ENCODE measurements at regions not wholly inside any gene's neighbourhood (a gene's known extent, or its start where the extent isn't known, plus 50 kb on each side); places are given as distances from the start of the nearest gene placed in this dataset.

DNA sequence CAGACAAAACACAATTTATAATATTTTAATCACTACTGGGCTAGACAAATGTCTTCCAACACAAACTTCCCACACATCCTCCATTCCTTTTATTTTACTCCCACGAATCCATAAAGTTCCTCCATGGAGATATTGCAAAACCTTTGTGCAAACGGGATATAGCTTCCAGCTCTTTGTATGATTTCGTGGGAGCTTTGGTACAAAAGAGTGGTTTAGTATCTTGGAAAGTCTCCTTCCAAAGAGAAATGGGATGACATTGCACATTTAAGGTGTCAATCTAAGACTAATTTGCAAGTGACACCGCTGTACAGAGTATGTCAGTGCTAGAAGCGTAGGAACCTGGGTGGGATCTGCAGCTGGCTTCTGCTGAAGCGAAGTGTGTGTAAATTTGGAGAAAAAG is 455.2 kb upstream of the RUNX1 start:
- H3K4me2 ChIP-seq, result no peak overlapping the region
- TF ChIP-seq RXRA (IDR thresholded peaks at IDR 0.05; ENCODE audit: borderline replicate concordance, low read depth) (no peak), TEAD4 (IDR thresholded peaks at IDR 0.05; ENCODE audit: borderline replicate concordance, insufficient read depth) (no peak), JUND (IDR thresholded peaks at IDR 0.05) (no peak), RCOR1 (IDR thresholded peaks at IDR 0.05; ENCODE audit: low read length) (no peak), GABPA (IDR thresholded peaks at IDR 0.05; ENCODE audit: low read depth) (no peak)
- TF ChIP-seq, protein P1, sequence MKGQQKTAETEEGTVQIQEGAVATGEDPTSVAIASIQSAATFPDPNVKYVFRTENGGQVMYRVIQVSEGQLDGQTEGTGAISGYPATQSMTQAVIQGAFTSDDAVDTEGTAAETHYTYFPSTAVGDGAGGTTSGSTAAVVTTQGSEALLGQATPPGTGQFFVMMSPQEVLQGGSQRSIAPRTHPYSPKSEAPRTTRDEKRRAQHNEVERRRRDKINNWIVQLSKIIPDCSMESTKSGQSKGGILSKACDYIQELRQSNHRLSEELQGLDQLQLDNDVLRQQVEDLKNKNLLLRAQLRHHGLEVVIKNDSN (IDR thresholded peaks at IDR 0.05; ENCODE audit: borderline replicate concordance, low read depth), result no peak
- H3K27ac ChIP-seq (ENCODE audit: low read depth in 2 of 2, low read length in 1 of 2), result no peak overlapping the region
- ChIA-PET CTCF (interaction anchor here (1.7 kb wide), 1 partner anchor 759 kb away, joined by 6 read pairs; no protein-coding TSS in a partner anchor), POLR2A (no interaction called here)
- H3K27me3 ChIP-seq (ENCODE audit: insufficient read depth), result no peaks in the 10 kb centered on the region
- no peaks in the 10 kb centered on the region for H3K9me3 ChIP-seq
- no peaks in the 10 kb centered on the region; a peak in 1 of 4 replicates for H3K4me1 ChIP-seq (ENCODE audit: control insufficient read depth in 1 of 2, insufficient read depth in 2 of 2, low read depth in 1 of 2, low read length in 1 of 2)
- no peaks in the 10 kb centered on the region for H3F3A ChIP-seq (replicated peaks; ENCODE audit: insufficient read depth)
- no peak overlapping the region for H3K9ac ChIP-seq
- H3K79me2 ChIP-seq (ENCODE audit: insufficient read depth), result no peaks in the 10 kb centered on the region
- no peaks in the 10 kb centered on the region for H3K36me3 ChIP-seq (replicated peaks in 1 of 2; ENCODE audit: control insufficient read depth in 1 of 2, insufficient read depth in 2 of 2, low read length in 1 of 2)
- H4K20me1 ChIP-seq (ENCODE audit: insufficient read depth), result no peaks in the 10 kb centered on the region
- no peak for DNase-seq
- H3K4me3 ChIP-seq (ENCODE audit: low read depth in 2 of 2, low read length in 1 of 2), result no peak overlapping the region
- no peaks in the 10 kb centered on the region for H3K9me2 ChIP-seq
- 26% methylated on average over 6 of the region's 6 CpGs for WGBS (ENCODE audit: low lambda C conversion rate)
- H2AFZ ChIP-seq (ENCODE audit: low read depth), result 0 out of 2 replicates have a peak overlapping the region, but pooled peaks have one; percentile 37

DNA sequence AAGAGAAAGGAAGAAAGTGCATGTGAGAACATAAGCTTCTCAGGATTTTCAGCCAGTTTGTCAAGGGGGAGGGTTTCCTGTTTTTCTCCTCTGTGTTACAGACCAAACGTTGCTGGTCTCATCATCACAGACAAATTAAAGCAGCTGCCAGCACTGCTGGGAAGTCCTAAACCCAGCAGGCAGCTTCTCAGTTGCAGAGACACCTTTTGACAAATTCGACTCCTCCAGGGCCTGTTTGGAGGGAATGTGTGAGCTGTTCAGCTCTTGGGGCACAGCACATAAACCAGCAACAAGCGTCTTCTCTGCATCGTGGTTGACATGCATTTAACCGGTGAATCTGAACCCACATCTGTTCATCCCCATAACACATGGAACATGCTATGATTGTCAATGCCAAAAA is 454.6 kb upstream of the RUNX1 start:
- Histone ChIP-seq H3F3A (replicated peaks; ENCODE audit: insufficient read depth) (no peaks in the 10 kb centered on the region), H2AFZ (ENCODE audit: low read depth) (peak overlapping the region; percentile 76; the same call in 1 of the 2 replicates), H3K4me1 (ENCODE audit: control insufficient read depth in 1 of 2, insufficient read depth in 2 of 2, low read depth in 1 of 2, low read length in 1 of 2) (no peaks in the 10 kb centered on the region; a peak in 1 of 4 replicates), H3K4me3 (ENCODE audit: low read depth in 2 of 2, low read length in 1 of 2) (no peak overlapping the region), H3K36me3 (replicated peaks in 1 of 2; ENCODE audit: control insufficient read depth in 1 of 2, insufficient read depth in 2 of 2, low read length in 1 of 2) (no peaks in the 10 kb centered on the region), H4K20me1 (ENCODE audit: insufficient read depth) (no peaks in the 10 kb centered on the region), H3K27me3 (ENCODE audit: insufficient read depth) (no peaks in the 10 kb centered on the region), H3K79me2 (ENCODE audit: insufficient read depth) (no peaks in the 10 kb centered on the region), H3K9me3 (no peaks in the 10 kb centered on the region), H3K4me2 (no peak overlapping the region), H3K9me2 (no peaks in the 10 kb centered on the region), H3K9ac (no peak overlapping the region), H3K27ac (ENCODE audit: low read depth in 2 of 2, low read length in 1 of 2) (no peak overlapping the region)
- WGBS (ENCODE audit: low lambda C conversion rate), result 35% methylated on average over 5 of the region's 5 CpGs
- POLR2A ChIA-PET, result no interaction called here
- TF ChIP-seq TEAD4 (IDR thresholded peaks at IDR 0.05; ENCODE audit: borderline replicate concordance, insufficient read depth) (no peak), CHD2 (IDR thresholded peaks at IDR 0.05; ENCODE audit: low read length, partially characterized antibody) (no peak)
- TF ChIP-seq, protein P2, sequence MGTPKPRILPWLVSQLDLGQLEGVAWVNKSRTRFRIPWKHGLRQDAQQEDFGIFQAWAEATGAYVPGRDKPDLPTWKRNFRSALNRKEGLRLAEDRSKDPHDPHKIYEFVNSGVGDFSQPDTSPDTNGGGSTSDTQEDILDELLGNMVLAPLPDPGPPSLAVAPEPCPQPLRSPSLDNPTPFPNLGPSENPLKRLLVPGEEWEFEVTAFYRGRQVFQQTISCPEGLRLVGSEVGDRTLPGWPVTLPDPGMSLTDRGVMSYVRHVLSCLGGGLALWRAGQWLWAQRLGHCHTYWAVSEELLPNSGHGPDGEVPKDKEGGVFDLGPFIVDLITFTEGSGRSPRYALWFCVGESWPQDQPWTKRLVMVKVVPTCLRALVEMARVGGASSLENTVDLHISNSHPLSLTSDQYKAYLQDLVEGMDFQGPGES (IDR thresholded peaks at IDR 0.05; ENCODE audit: low read depth, low read length), result no peak
- DNase-seq, result no peak
- CTCF ChIA-PET, result no interaction called here

DNA sequence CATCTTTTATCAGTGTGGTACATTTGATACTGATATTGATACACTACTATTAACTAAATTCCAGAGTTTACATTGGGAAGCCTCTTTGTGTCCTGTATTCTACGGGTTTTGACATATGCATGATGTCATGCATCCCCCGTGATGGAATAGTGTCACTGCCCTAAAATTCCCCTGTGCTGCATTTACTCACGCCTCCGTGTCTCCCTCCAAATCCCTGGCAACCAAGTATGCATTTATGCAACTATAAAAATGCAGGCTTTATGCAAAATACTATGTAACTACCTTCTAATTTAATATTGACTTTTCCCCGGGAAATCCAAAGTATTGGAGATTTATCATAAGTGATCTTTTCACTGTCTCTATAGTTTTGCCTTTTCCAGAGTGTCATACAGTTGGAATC is 453.7 kb upstream of the RUNX1 start:
- Histone ChIP-seq H4K20me1 (ENCODE audit: insufficient read depth) (no peaks in the 10 kb centered on the region), H3K79me2 (ENCODE audit: insufficient read depth) (no peaks in the 10 kb centered on the region), H3K27me3 (ENCODE audit: insufficient read depth) (no peaks in the 10 kb centered on the region), H2AFZ (ENCODE audit: low read depth) (no peak overlapping the region), H3K4me2 (no peak overlapping the region), H3F3A (replicated peaks; ENCODE audit: insufficient read depth) (no peaks in the 10 kb centered on the region), H3K27ac (ENCODE audit: low read depth in 2 of 2, low read length in 1 of 2) (no peak overlapping the region), H3K36me3 (replicated peaks in 1 of 2; ENCODE audit: control insufficient read depth in 1 of 2, insufficient read depth in 2 of 2, low read length in 1 of 2) (no peaks in the 10 kb centered on the region), H3K4me3 (ENCODE audit: low read depth in 2 of 2, low read length in 1 of 2) (no peak overlapping the region), H3K9ac (no peak overlapping the region), H3K4me1 (ENCODE audit: control insufficient read depth in 1 of 2, insufficient read depth in 2 of 2, low read depth in 1 of 2, low read length in 1 of 2) (no peaks in the 10 kb centered on the region; a peak in 1 of 4 replicates), H3K9me2 (no peaks in the 10 kb centered on the region), H3K9me3 (no peaks in the 10 kb centered on the region)
- WGBS (ENCODE audit: low lambda C conversion rate), result 19% methylated on average over 5 of the region's 5 CpGs
- no peak for DNase-seq
- ChIA-PET CTCF (no interaction called here), POLR2A (no interaction called here)
- TF ChIP-seq ELF1 (IDR thresholded peaks at IDR 0.05) (no peak), SIN3A (IDR thresholded peaks at IDR 0.05; ENCODE audit: borderline replicate concordance, low read depth, low read length) (no peak), RAD21 (IDR thresholded peaks at IDR 0.05; ENCODE audit: low read length) (no peak), TAF1 (IDR thresholded peaks at IDR 0.05; ENCODE audit: borderline replicate concordance, low read depth, low read length) (no peak), FOXM1 (IDR thresholded peaks at IDR 0.05; ENCODE audit: low read depth) (no peak), JUND (IDR thresholded peaks at IDR 0.05) (no peak), EP300 (IDR thresholded peaks at IDR 0.05; ENCODE audit: borderline replicate concordance in 1 of 2, low read depth in 1 of 2, low read length in 1 of 2) (no peak)
- TF ChIP-seq, protein P3, sequence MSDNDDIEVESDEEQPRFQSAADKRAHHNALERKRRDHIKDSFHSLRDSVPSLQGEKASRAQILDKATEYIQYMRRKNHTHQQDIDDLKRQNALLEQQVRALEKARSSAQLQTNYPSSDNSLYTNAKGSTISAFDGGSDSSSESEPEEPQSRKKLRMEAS (IDR thresholded peaks at IDR 0.05; ENCODE audit: low read depth), result no peak
- TF ChIP-seq, protein P4, sequence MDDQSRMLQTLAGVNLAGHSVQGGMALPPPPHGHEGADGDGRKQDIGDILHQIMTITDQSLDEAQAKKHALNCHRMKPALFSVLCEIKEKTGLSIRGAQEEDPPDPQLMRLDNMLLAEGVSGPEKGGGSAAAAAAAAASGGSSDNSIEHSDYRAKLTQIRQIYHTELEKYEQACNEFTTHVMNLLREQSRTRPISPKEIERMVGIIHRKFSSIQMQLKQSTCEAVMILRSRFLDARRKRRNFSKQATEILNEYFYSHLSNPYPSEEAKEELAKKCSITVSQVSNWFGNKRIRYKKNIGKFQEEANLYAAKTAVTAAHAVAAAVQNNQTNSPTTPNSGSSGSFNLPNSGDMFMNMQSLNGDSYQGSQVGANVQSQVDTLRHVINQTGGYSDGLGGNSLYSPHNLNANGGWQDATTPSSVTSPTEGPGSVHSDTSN (IDR thresholded peaks at IDR 0.05), result no peak
- TF ChIP-seq, protein P5, sequence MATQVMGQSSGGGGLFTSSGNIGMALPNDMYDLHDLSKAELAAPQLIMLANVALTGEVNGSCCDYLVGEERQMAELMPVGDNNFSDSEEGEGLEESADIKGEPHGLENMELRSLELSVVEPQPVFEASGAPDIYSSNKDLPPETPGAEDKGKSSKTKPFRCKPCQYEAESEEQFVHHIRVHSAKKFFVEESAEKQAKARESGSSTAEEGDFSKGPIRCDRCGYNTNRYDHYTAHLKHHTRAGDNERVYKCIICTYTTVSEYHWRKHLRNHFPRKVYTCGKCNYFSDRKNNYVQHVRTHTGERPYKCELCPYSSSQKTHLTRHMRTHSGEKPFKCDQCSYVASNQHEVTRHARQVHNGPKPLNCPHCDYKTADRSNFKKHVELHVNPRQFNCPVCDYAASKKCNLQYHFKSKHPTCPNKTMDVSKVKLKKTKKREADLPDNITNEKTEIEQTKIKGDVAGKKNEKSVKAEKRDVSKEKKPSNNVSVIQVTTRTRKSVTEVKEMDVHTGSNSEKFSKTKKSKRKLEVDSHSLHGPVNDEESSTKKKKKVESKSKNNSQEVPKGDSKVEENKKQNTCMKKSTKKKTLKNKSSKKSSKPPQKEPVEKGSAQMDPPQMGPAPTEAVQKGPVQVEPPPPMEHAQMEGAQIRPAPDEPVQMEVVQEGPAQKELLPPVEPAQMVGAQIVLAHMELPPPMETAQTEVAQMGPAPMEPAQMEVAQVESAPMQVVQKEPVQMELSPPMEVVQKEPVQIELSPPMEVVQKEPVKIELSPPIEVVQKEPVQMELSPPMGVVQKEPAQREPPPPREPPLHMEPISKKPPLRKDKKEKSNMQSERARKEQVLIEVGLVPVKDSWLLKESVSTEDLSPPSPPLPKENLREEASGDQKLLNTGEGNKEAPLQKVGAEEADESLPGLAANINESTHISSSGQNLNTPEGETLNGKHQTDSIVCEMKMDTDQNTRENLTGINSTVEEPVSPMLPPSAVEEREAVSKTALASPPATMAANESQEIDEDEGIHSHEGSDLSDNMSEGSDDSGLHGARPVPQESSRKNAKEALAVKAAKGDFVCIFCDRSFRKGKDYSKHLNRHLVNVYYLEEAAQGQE (IDR thresholded peaks at IDR 0.05; ENCODE audit: low read depth, low read length), result no peak

Measured in SK-N-SH (cell line).